ENCODE measurements at regions not wholly inside any gene's neighbourhood (a gene's known extent, or its start where the extent isn't known, plus 50 kb on each side); places are given as distances from the start of the nearest gene placed in this dataset.

DNA sequence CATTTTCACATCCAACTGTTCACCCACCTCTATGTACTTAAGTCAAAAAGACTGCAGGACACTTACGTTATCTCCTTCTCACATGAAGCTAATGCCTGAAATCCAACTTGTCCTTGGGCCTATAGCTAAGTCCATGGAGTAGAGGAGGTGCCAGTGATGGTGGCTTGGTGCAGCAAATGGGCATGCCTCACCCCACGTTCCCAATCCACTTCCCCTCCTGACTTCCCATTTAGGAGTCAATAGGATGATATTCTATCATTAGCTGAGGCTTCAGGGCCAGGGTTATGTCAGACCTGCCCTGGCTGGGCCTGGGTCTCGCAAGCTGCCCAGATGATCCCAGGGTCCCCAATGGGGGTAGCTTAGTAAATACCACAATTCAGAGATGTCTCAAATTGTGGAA is 410.4 kb downstream of the MAFB start:
- Histone ChIP-seq H2BK12ac (ENCODE audit: low read length) (no peak overlapping the region), H4K8ac (ENCODE audit: low read depth, low read length) (no peak overlapping the region), H2BK15ac (ENCODE audit: low read length) (no peak overlapping the region), H3K9me3 (replicated peaks in 1 of 2; ENCODE audit: control insufficient read depth in 2 of 2, insufficient read depth in 1 of 2, low read depth in 1 of 2, low read length in 2 of 2) (peaks cover 0 to 2% of the 10 kb centered on the region in 2 donors), H3K4me2 (ENCODE audit: insufficient read depth, low read length, poor library complexity, severe bottlenecking) (no peak overlapping the region), H3K14ac (ENCODE audit: low read length) (no peak overlapping the region), H2BK120ac (ENCODE audit: low read depth, low read length) (no peak overlapping the region), H2AFZ (ENCODE audit: low read length) (no peak overlapping the region), H3K18ac (ENCODE audit: low read length) (peak overlapping the region; percentile 29), H4K91ac (ENCODE audit: low read depth, low read length, poor library complexity) (no peak overlapping the region), H3K4ac (ENCODE audit: low read length) (no peak overlapping the region), H3K36me3 (replicated peaks in 1 of 2; ENCODE audit: control insufficient read depth in 2 of 2, insufficient read depth in 2 of 2, low read length in 2 of 2) (no peaks in the 10 kb centered on the region), H3K27ac (replicated peaks; ENCODE audit: low read length) (no peak overlapping the region), H3K27me3 (ENCODE audit: control insufficient read depth in 3 of 3, insufficient read depth in 3 of 3, low read depth in 1 of 3, low read length in 3 of 3) (no peaks in the 10 kb centered on the region), H3K4me1 (ENCODE audit: control insufficient read depth in 2 of 2, insufficient read depth in 1 of 2, low read depth in 1 of 2, low read length in 2 of 2) (peaks cover 0 to 16% of the 10 kb centered on the region in 2 donors), H3K9ac (ENCODE audit: low read depth, low read length, poor library complexity) (no peak overlapping the region), H3K79me1 (ENCODE audit: low read depth, low read length) (no peaks in the 10 kb centered on the region), H3K4me3 (ENCODE audit: low read length in 2 of 2) (peak overlapping the region in 1 of 2 donors; percentile 1), H3K23ac (ENCODE audit: low read depth, low read length, poor library complexity) (no peak overlapping the region), H2AK5ac (ENCODE audit: low read depth, low read length) (no peak overlapping the region), H2BK5ac (ENCODE audit: low read length) (no peak overlapping the region)
- no CpG with 5 or more reads among the region's 3 CpGs for WGBS, 2 donors (ENCODE audit: extremely low coverage in 2 of 2, insufficient read length in 2 of 2, insufficient replicate concordance in 1 of 2)
- DNase-seq (ENCODE audit: low spot score): no peak

DNA sequence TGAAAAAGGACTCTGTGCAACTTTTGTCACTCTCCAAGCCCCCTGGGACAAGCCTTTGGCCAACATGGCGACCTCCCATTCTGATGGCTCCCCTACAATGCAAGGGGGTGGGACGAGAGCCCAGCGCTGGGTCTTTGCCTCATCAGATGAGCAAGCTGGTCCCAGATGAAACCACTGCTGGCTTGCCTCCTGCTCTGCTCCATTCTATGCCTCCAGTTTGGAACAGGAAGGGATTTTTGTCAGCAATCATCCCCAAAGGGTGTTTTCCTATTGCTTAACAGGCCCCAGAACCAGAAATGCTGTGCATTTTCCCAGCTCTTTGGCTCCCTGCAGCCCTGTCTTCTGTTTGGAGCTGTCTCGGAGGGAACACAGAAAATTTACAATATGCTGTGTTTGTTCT is 412.7 kb downstream of the MAFB start:
- no peak overlapping the region for H2BK5ac ChIP-seq (ENCODE audit: low read length)
- H3K18ac ChIP-seq (ENCODE audit: low read length): no peak overlapping the region
- H3K36me3 ChIP-seq (replicated peaks in 1 of 2; ENCODE audit: control insufficient read depth in 2 of 2, insufficient read depth in 2 of 2, low read length in 2 of 2): no peaks in the 10 kb centered on the region
- H2BK120ac ChIP-seq (ENCODE audit: low read depth, low read length): no peak overlapping the region
- WGBS, 2 donors (ENCODE audit: extremely low coverage in 2 of 2, insufficient read length in 2 of 2, insufficient replicate concordance in 1 of 2): no CpG with 5 or more reads among the region's 4 CpGs
- H3K9ac ChIP-seq (ENCODE audit: low read depth, low read length, poor library complexity): no peak overlapping the region
- no peak overlapping the region for H2BK12ac ChIP-seq (ENCODE audit: low read length)
- H2BK15ac ChIP-seq (ENCODE audit: low read length): no peak overlapping the region
- H2AK5ac ChIP-seq (ENCODE audit: low read depth, low read length): no peak overlapping the region
- peaks cover 0 to 16% of the 10 kb centered on the region in 2 donors for H3K4me1 ChIP-seq (ENCODE audit: control insufficient read depth in 2 of 2, insufficient read depth in 1 of 2, low read depth in 1 of 2, low read length in 2 of 2)
- no peak overlapping the region for H3K4ac ChIP-seq (ENCODE audit: low read length)
- H4K8ac ChIP-seq (ENCODE audit: low read depth, low read length): no peak overlapping the region
- H4K91ac ChIP-seq (ENCODE audit: low read depth, low read length, poor library complexity): no peak overlapping the region
- no peak overlapping the region for H3K23ac ChIP-seq (ENCODE audit: low read depth, low read length, poor library complexity)
- no peak overlapping the region for H3K27ac ChIP-seq (replicated peaks; ENCODE audit: low read length)
- no peak for DNase-seq (ENCODE audit: low spot score)
- no peak overlapping the region for H3K14ac ChIP-seq (ENCODE audit: low read length)
- no peak overlapping the region for H3K4me2 ChIP-seq (ENCODE audit: insufficient read depth, low read length, poor library complexity, severe bottlenecking)
- H3K9me3 ChIP-seq (replicated peaks in 1 of 2; ENCODE audit: control insufficient read depth in 2 of 2, insufficient read depth in 1 of 2, low read depth in 1 of 2, low read length in 2 of 2): peaks cover 0 to 2% of the 10 kb centered on the region in 2 donors
- no peak overlapping the region for H3K4me3 ChIP-seq (ENCODE audit: low read length in 2 of 2)
- no peaks in the 10 kb centered on the region for H3K27me3 ChIP-seq (ENCODE audit: control insufficient read depth in 3 of 3, insufficient read depth in 3 of 3, low read depth in 1 of 3, low read length in 3 of 3)
- no peaks in the 10 kb centered on the region for H3K79me1 ChIP-seq (ENCODE audit: low read depth, low read length)
- no peak overlapping the region for H2AFZ ChIP-seq (ENCODE audit: low read length)

DNA sequence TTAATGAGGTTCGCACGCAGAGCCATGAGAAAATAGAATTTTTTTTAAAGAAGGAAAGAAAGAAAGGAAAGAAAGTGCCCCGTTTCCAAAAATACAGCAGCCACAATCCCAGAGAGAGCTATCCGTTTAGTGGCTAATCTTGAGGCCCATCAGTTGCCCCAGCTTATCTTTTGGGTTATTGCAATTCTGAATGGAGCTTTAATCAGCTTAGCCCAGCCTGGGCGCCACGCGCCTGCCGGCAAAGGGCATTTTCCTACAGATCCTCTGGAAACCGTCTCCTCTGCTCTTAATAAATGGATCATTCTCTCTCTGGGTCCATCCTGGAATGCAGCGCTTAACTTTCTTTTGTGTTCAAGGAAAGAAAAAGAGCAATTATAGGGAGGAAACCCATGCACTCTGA is 413.3 kb downstream of the MAFB start:
- no CpG with 5 or more reads among the region's 10 CpGs for WGBS, 2 donors (ENCODE audit: extremely low coverage in 2 of 2, insufficient read length in 2 of 2, insufficient replicate concordance in 1 of 2)
- Histone ChIP-seq H3K9me3 (replicated peaks in 1 of 2; ENCODE audit: control insufficient read depth in 2 of 2, insufficient read depth in 1 of 2, low read depth in 1 of 2, low read length in 2 of 2) (peaks cover 0 to 2% of the 10 kb centered on the region in 2 donors), H3K4me1 (ENCODE audit: control insufficient read depth in 2 of 2, insufficient read depth in 1 of 2, low read depth in 1 of 2, low read length in 2 of 2) (peaks cover 0 to 16% of the 10 kb centered on the region in 2 donors), H2AFZ (ENCODE audit: low read length) (no peak overlapping the region), H2BK12ac (ENCODE audit: low read length) (no peak overlapping the region), H2BK120ac (ENCODE audit: low read depth, low read length) (no peak overlapping the region), H3K4ac (ENCODE audit: low read length) (no peak overlapping the region), H3K14ac (ENCODE audit: low read length) (no peak overlapping the region), H3K36me3 (replicated peaks in 1 of 2; ENCODE audit: control insufficient read depth in 2 of 2, insufficient read depth in 2 of 2, low read length in 2 of 2) (no peaks in the 10 kb centered on the region), H2BK5ac (ENCODE audit: low read length) (no peak overlapping the region), H3K4me2 (ENCODE audit: insufficient read depth, low read length, poor library complexity, severe bottlenecking) (no peak overlapping the region), H4K8ac (ENCODE audit: low read depth, low read length) (no peak overlapping the region), H3K27ac (replicated peaks; ENCODE audit: low read length) (no peak overlapping the region), H4K91ac (ENCODE audit: low read depth, low read length, poor library complexity) (no peak overlapping the region), H2AK5ac (ENCODE audit: low read depth, low read length) (no peak overlapping the region), H3K4me3 (ENCODE audit: low read length in 2 of 2) (no peak overlapping the region), H3K79me1 (ENCODE audit: low read depth, low read length) (no peaks in the 10 kb centered on the region), H2BK15ac (ENCODE audit: low read length) (no peak overlapping the region), H3K18ac (ENCODE audit: low read length) (no peak overlapping the region), H3K23ac (ENCODE audit: low read depth, low read length, poor library complexity) (no peak overlapping the region), H3K27me3 (ENCODE audit: control insufficient read depth in 3 of 3, insufficient read depth in 3 of 3, low read depth in 1 of 3, low read length in 3 of 3) (no peaks in the 10 kb centered on the region), H3K9ac (ENCODE audit: low read depth, low read length, poor library complexity) (no peak overlapping the region)
- DNase-seq (ENCODE audit: low spot score): peak; percentile 35

DNA sequence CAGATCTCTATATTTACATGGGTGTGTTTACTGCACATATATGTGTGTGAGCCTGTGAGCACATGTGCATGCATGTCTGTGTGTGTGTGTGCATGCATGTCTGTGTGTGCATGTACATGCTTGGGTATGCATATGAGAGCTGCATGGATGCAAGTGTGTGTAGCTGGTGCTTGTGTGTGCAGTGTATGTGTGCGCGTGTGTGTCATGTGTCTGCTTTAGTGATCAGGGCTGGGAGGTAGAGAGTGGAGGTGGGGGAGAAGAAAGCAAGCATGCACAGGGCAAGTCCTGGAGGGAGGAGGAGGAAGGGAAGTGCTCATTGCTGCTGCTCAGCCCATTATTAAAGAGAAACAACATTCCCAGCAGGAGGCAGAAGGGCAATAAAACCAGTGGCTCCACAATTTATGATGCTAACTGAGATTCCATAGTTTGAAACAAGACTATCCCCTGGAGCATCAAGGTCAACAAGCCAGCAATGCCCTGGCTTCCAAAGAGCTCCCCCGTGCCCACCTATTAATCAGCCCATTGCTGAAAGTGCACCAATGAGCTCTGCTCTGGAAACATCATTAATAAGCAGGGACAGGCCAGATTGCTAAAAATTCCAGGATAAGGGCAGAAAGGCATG is 414.0 kb downstream of the MAFB start:
- H2AFZ ChIP-seq (ENCODE audit: low read length): no peak overlapping the region
- no peak overlapping the region for H2BK120ac ChIP-seq (ENCODE audit: low read depth, low read length)
- no peak overlapping the region for H3K4ac ChIP-seq (ENCODE audit: low read length)
- H3K18ac ChIP-seq (ENCODE audit: low read length): peak overlapping the region; percentile 88
- no peaks in the 10 kb centered on the region for H3K79me1 ChIP-seq (ENCODE audit: low read depth, low read length)
- no peaks in the 10 kb centered on the region for H3K27me3 ChIP-seq (ENCODE audit: control insufficient read depth in 3 of 3, insufficient read depth in 3 of 3, low read depth in 1 of 3, low read length in 3 of 3)
- H3K4me2 ChIP-seq (ENCODE audit: insufficient read depth, low read length, poor library complexity, severe bottlenecking): no peak overlapping the region
- no peak overlapping the region for H3K27ac ChIP-seq (replicated peaks; ENCODE audit: low read length)
- H3K23ac ChIP-seq (ENCODE audit: low read depth, low read length, poor library complexity): no peak overlapping the region
- H2BK15ac ChIP-seq (ENCODE audit: low read length): no peak overlapping the region
- no peaks in the 10 kb centered on the region for H3K36me3 ChIP-seq (replicated peaks in 1 of 2; ENCODE audit: control insufficient read depth in 2 of 2, insufficient read depth in 2 of 2, low read length in 2 of 2)
- no peak overlapping the region for H2BK12ac ChIP-seq (ENCODE audit: low read length)
- H3K14ac ChIP-seq (ENCODE audit: low read length): peak overlapping the region; percentile 98
- no peak overlapping the region for H2AK5ac ChIP-seq (ENCODE audit: low read depth, low read length)
- peaks cover 0 to 16% of the 10 kb centered on the region in 2 donors for H3K4me1 ChIP-seq (ENCODE audit: control insufficient read depth in 2 of 2, insufficient read depth in 1 of 2, low read depth in 1 of 2, low read length in 2 of 2)
- WGBS, 2 donors (ENCODE audit: extremely low coverage in 2 of 2, insufficient read length in 2 of 2, insufficient replicate concordance in 1 of 2): no CpG with 5 or more reads among the region's 3 CpGs
- no peak overlapping the region for H2BK5ac ChIP-seq (ENCODE audit: low read length)
- H4K8ac ChIP-seq (ENCODE audit: low read depth, low read length): no peak overlapping the region
- H3K9ac ChIP-seq (ENCODE audit: low read depth, low read length, poor library complexity): peak overlapping the region; percentile 81
- peak overlapping the region in 1 of 2 donors; percentile 13 for H3K4me3 ChIP-seq (ENCODE audit: low read length in 2 of 2)
- DNase-seq (ENCODE audit: low spot score): no peak
- no peak overlapping the region for H4K91ac ChIP-seq (ENCODE audit: low read depth, low read length, poor library complexity)
- peaks cover 0 to 2% of the 10 kb centered on the region in 2 donors for H3K9me3 ChIP-seq (replicated peaks in 1 of 2; ENCODE audit: control insufficient read depth in 2 of 2, insufficient read depth in 1 of 2, low read depth in 1 of 2, low read length in 2 of 2)

Data from neuronal stem cell (in vitro differentiated cells).